Loucy (cell line): ENCODE measurements at regions not wholly inside any gene's neighbourhood (a gene's known extent, or its start where the extent isn't known, plus 50 kb on each side); places are given as distances from the start of the nearest gene placed in this dataset.

Experiments
- EZH2phosphoT487 ChIP-seq: fragments of 200-600 bp; IDR thresholded peaks from 2 replicates; pipeline ENCODE4 v1.6.1; 2018; ENCODE audit warnings: antibody characterized with exemption, mild to moderate bottlenecking, moderate library complexity, borderline replicate concordance
- TF ChIP-seq, protein P1 (sequence below): fragments of 200-600 bp; sonication (generic); conservative IDR thresholded peaks from 2 replicates; pipeline ENCODE4 v1.5.1; 2014; ENCODE audit warnings: mild to moderate bottlenecking, antibody characterized with exemption, low read length

DNA sequence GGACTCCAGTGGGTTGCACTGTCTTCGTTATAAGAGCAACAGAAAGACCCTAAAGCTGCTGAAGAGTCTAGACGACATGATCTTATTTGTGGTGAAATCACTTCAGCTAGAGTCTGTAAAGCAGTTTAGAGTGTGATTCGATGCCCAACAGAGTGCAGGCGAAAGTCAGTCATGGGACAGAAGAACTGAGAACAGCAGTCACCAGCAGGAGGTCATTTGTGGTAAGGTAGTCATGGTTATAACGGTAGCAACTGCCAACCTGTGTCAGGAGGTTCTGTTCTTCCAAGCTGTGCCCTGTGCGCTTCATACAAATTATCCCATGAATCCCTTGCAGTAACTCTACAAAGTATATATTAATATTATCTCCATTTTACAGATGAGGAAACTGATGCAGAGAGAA, 954.1 kb downstream of the AACS start:
- TF ChIP-seq, protein P1, sequence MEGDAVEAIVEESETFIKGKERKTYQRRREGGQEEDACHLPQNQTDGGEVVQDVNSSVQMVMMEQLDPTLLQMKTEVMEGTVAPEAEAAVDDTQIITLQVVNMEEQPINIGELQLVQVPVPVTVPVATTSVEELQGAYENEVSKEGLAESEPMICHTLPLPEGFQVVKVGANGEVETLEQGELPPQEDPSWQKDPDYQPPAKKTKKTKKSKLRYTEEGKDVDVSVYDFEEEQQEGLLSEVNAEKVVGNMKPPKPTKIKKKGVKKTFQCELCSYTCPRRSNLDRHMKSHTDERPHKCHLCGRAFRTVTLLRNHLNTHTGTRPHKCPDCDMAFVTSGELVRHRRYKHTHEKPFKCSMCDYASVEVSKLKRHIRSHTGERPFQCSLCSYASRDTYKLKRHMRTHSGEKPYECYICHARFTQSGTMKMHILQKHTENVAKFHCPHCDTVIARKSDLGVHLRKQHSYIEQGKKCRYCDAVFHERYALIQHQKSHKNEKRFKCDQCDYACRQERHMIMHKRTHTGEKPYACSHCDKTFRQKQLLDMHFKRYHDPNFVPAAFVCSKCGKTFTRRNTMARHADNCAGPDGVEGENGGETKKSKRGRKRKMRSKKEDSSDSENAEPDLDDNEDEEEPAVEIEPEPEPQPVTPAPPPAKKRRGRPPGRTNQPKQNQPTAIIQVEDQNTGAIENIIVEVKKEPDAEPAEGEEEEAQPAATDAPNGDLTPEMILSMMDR, result no peak
- no peak for TF ChIP-seq EZH2phosphoT487
